Lung (tissue), 11 donors: ENCODE measurements at regions not wholly inside any gene's neighbourhood (a gene's known extent, or its start where the extent isn't known, plus 50 kb on each side); places are given as distances from the start of the nearest gene placed in this dataset.

ENCODE experiments used
- ATAC-seq: fragments of 200-7000 bp; cut with Tn5 transposase; one replicate; pipeline ENCODE4 v1.9.1; 2020; ENCODE audit warnings: moderate number of reproducible peaks; ENCODE audit not compliant: insufficient read depth, low FRiP score
- DNase-seq, 3 donors: peaks; one replicate each; pipeline ENCODE4 v3.0.0-alpha.2; 2013 to 2017
- H3K27ac ChIP-seq, 2 donors: one replicate each; pipeline ENCODE4 v1.5.1; 2013; ENCODE audit warnings: mild to moderate bottlenecking in 2 of 2, moderate library complexity in 2 of 2, control low read depth in 1 of 2, inconsistent platforms in 1 of 2, low read depth in 1 of 2, low read length in 1 of 2
- H3K27me3 ChIP-seq, 3 donors: one replicate each; pipeline ENCODE4 v1.5.1; 2013; ENCODE audit warnings: low read length in 2 of 3; ENCODE audit not compliant: control insufficient read depth in 3 of 3, insufficient read depth in 3 of 3
- H3K36me3 ChIP-seq, 4 donors: one replicate each; pipeline ENCODE4 v1.5.1; 2013; ENCODE audit warnings: low read length in 4 of 4, mild to moderate bottlenecking in 1 of 4, moderate library complexity in 1 of 4; ENCODE audit not compliant: control insufficient read depth in 4 of 4, insufficient read depth in 4 of 4
- H3K4me1 ChIP-seq, 5 donors: one replicate each; pipeline ENCODE4 v1.5.1; 2013; ENCODE audit warnings: low read length in 5 of 5, mild to moderate bottlenecking in 2 of 5, moderate library complexity in 1 of 5; ENCODE audit not compliant: control insufficient read depth in 5 of 5, insufficient read depth in 5 of 5
- H3K4me3 ChIP-seq: one replicate; pipeline ENCODE4 v1.5.1; 2013; ENCODE audit warnings: mild to moderate bottlenecking, control low read depth, moderate library complexity
- H3K9ac ChIP-seq, 2 donors: one replicate each; pipeline ENCODE4 v1.5.1; 2013; ENCODE audit warnings: low read length in 2 of 2, control low read depth in 1 of 2; ENCODE audit not compliant: insufficient read depth in 1 of 2
- H3K9me3 ChIP-seq, 4 donors: one replicate each; pipeline ENCODE4 v1.5.1; 2013; ENCODE audit warnings: low read length in 3 of 4, mild to moderate bottlenecking in 1 of 4, moderate library complexity in 1 of 4; ENCODE audit not compliant: control insufficient read depth in 4 of 4, insufficient read depth in 3 of 4
- CTCF ChIP-seq: IDR thresholded peaks from 2 replicates; pipeline ENCODE4 v1.5.1; 2012; ENCODE audit warnings: mild to moderate bottlenecking; ENCODE audit errors: control extremely low read depth, extremely low read depth
- WGBS, 2 donors: extraction: QIAGEN DNeasy Blood & Tissue Kit; methylation state at CpG; one replicate each; pipeline ENCODE4 v1.1.7; 2013; 5-methylcytosine and 5-hydroxymethylcytosine counted together
- donor health status: control.
- donor health status: control.
- donor health status: Bipolar disorder and iron deficiency.
- donor health status: healthy.
- donor health status: DM: yes; HTN: yes; CAD: no.

- 83% methylated on average over 1 of the region's 1 CpG for WGBS, 2 donors
- peaks cover 0 to 3% (median 0%) of the 10 kb centered on the region in 5 donors for H3K4me1 ChIP-seq
- no peak overlapping the region for H3K4me3 ChIP-seq
- no peak for ATAC-seq
- no peak for DNase-seq
- H3K36me3 ChIP-seq = no peaks in the 10 kb centered on the region
- peaks cover 0 to 1% (median 0%) of the 10 kb centered on the region in 4 donors for H3K9me3 ChIP-seq
- H3K27me3 ChIP-seq = no peaks in the 10 kb centered on the region
- no peak overlapping the region for H3K9ac ChIP-seq
- TF ChIP-seq CTCF = no peak
- H3K27ac ChIP-seq = no peak overlapping the region
Observed at GRCh38 chr11:91258876-91259275, 965.7 kb upstream of the FAT3 start.

- no peaks in the 10 kb centered on the region for H3K4me1 ChIP-seq
- no peak for ATAC-seq
- no peak overlapping the region for H3K4me3 ChIP-seq
- no peaks in the 10 kb centered on the region for H3K27me3 ChIP-seq
- H3K9me3 ChIP-seq = peaks cover 0 to 1% (median 0%) of the 10 kb centered on the region in 4 donors
- H3K36me3 ChIP-seq = no peaks in the 10 kb centered on the region
- DNase-seq = peak in 1 of 3 donors; percentile 20
- no peak for TF ChIP-seq CTCF
- H3K27ac ChIP-seq = no peak overlapping the region
- 73 to 88% methylated on average over 1 of the region's 1 CpG for WGBS, 2 donors
- no peak overlapping the region for H3K9ac ChIP-seq
Observed at GRCh38 chr11:91257667-91258066, 967.0 kb upstream of the FAT3 start.

- peak; percentile 16 for TF ChIP-seq CTCF
- Histone ChIP-seq H3K4me3 (no peak overlapping the region), H3K9me3 (no peaks in the 10 kb centered on the region), H3K27me3 (no peaks in the 10 kb centered on the region), H3K27ac (no peak overlapping the region), H3K4me1 (peaks cover 0 to 6% (median 0%) of the 10 kb centered on the region in 5 donors), H3K36me3 (no peaks in the 10 kb centered on the region), H3K9ac (no peak overlapping the region)
- 9 to 10% methylated on average over 4 of the region's 4 CpGs for WGBS, 2 donors
- DNase-seq (peak; percentile 27 to 75 (median 66)), ATAC-seq (no peak)
Observed at GRCh38 chr11:91248199-91248807, 976.3 kb upstream of the FAT3 start.
